Uterus (tissue), 3 donors: ENCODE measurements at regions not wholly inside any gene's neighbourhood (a gene's known extent, or its start where the extent isn't known, plus 50 kb on each side); places are given as distances from the start of the nearest gene placed in this dataset.

Experiments used
- DNase-seq, 2 donors: peaks; one replicate each; pipeline ENCODE4 v3.0.0-alpha.2; 2019 to 2020
- H3K27ac ChIP-seq, 2 donors: fragments of 200-600 bp; sonication (generic); 1 replicate in 1 of 2; 2 replicates in 1 of 2; pipeline ENCODE4 v1.5.1; 2016 to 2018
- H3K27me3 ChIP-seq, 2 donors: fragments of 200-600 bp; sonication (generic); one replicate each; pipeline ENCODE4 v1.5.1; 2018 to 2019; ENCODE audit warnings: control low read depth in 1 of 2
- H3K36me3 ChIP-seq, 2 donors: fragments of 200-600 bp; sonication (generic); one replicate each; pipeline ENCODE4 v1.5.1; 2019; ENCODE audit warnings: control low read depth in 1 of 2
- H3K4me1 ChIP-seq, 2 donors: fragments of 200-600 bp; sonication (generic); one replicate each; pipeline ENCODE4 v1.5.1; 2018 to 2019; ENCODE audit warnings: control low read depth in 1 of 2
- H3K4me3 ChIP-seq, 2 donors: fragments of 200-600 bp; sonication (generic); 1 replicate in 1 of 2; 2 replicates in 1 of 2; pipeline ENCODE4 v1.5.1; 2018 to 2019; ENCODE audit warnings: mild to moderate bottlenecking in 1 of 2
- H3K9me3 ChIP-seq, 2 donors: fragments of 200-600 bp; sonication (generic); one replicate each; pipeline ENCODE4 v1.5.1; 2019; ENCODE audit warnings: control low read depth in 1 of 2
- CTCF ChIP-seq, 4 experiments: fragments of 200-600 bp in 2 of 4; fragments of 450-650 bp in 2 of 4; sonication (generic) in 2 of 4; IDR thresholded peaks; one replicate each; pipeline ENCODE4 v1.5.1; 2016 to 2019; ENCODE audit warnings: antibody characterized with exemption in 4 of 4, mild to moderate bottlenecking in 2 of 4, moderate library complexity in 1 of 4
- POLR2A ChIP-seq, 2 donors: fragments of 450-650 bp; IDR thresholded peaks; one replicate each; pipeline ENCODE4 v1.6.1; 2016; ENCODE audit warnings: antibody characterized with exemption in 2 of 2, mild to moderate bottlenecking in 1 of 2, moderate library complexity in 1 of 2
- intact Hi-C: fragments of 100-400 bp; cut with DNase I; formaldehyde crosslinking; loops from one replicate; pipeline ENCODE4 v1.15.1; 2023; ENCODE audit warnings: low total_unique reads
- donor health status: DM: yes; HTN: yes; CAD: no.

GRCh38 chr2:122389694-122390093 is 634.2 kb downstream of the TSN start:
- Histone ChIP-seq H3K27me3 (no peaks in the 10 kb centered on the region), H3K36me3 (no peaks in the 10 kb centered on the region)
- intact Hi-C loops, result no loop called here

GRCh38 chr2:122390406-122390805 is 635.0 kb downstream of the TSN start:
- no peaks in the 10 kb centered on the region for H3K36me3 ChIP-seq
- no peak for TF ChIP-seq CTCF (IDR thresholded peaks at IDR 0.05)
- TF ChIP-seq POLR2A (IDR thresholded peaks at IDR 0.05), result no peak
- H3K27ac ChIP-seq, result no peak overlapping the region
- DNase-seq, result no peak
- H3K9me3 ChIP-seq, result no peaks in the 10 kb centered on the region
- intact Hi-C loops, result no loop called here
- no peak overlapping the region for H3K4me3 ChIP-seq
- H3K4me1 ChIP-seq, result no peaks in the 10 kb centered on the region
- no peaks in the 10 kb centered on the region for H3K27me3 ChIP-seq

More at GRCh38 chr2:122389694-122390093, 634.2 kb downstream of the TSN start:
- H3K4me1 ChIP-seq, result no peaks in the 10 kb centered on the region
- no peaks in the 10 kb centered on the region for H3K9me3 ChIP-seq
- no peak for DNase-seq
- no peak for TF ChIP-seq CTCF (IDR thresholded peaks at IDR 0.05)
- no peak overlapping the region for H3K4me3 ChIP-seq
- H3K27ac ChIP-seq, result no peak overlapping the region

GRCh38 chr2:122391726-122392125 is 636.3 kb downstream of the TSN start:
- no peak for TF ChIP-seq POLR2A (IDR thresholded peaks at IDR 0.05)
- TF ChIP-seq CTCF (IDR thresholded peaks at IDR 0.05), result no peak
- Histone ChIP-seq H3K4me3 (no peak overlapping the region), H3K27ac (no peak overlapping the region), H3K36me3 (no peaks in the 10 kb centered on the region), H3K27me3 (no peaks in the 10 kb centered on the region), H3K9me3 (no peaks in the 10 kb centered on the region), H3K4me1 (no peaks in the 10 kb centered on the region)
- intact Hi-C loops, result no loop called here
- no peak for DNase-seq

- Histone ChIP-seq H3K9me3 (no peaks in the 10 kb centered on the region), H3K4me3 (no peak overlapping the region), H3K36me3 (no peaks in the 10 kb centered on the region), H3K4me1 (no peaks in the 10 kb centered on the region), H3K27me3 (no peaks in the 10 kb centered on the region), H3K27ac (no peak overlapping the region)
- DNase-seq, result no peak
- no peak for TF ChIP-seq POLR2A (IDR thresholded peaks at IDR 0.05)
- TF ChIP-seq CTCF (IDR thresholded peaks at IDR 0.05), result no peak
- intact Hi-C loops, result no loop called here
These were observed 640.2 kb downstream of the TSN start for GRCh38 chr2:122395687-122396086.

- no peak for DNase-seq
- Histone ChIP-seq H3K27ac (no peak overlapping the region), H3K9me3 (no peaks in the 10 kb centered on the region), H3K36me3 (no peaks in the 10 kb centered on the region), H3K4me1 (no peaks in the 10 kb centered on the region), H3K4me3 (no peak overlapping the region), H3K27me3 (no peaks in the 10 kb centered on the region)
- TF ChIP-seq POLR2A (IDR thresholded peaks at IDR 0.05) (no peak), CTCF (IDR thresholded peaks at IDR 0.05) (no peak)
- intact Hi-C loops, result no loop called here
These were observed 655.8 kb downstream of the TSN start for GRCh38 chr2:122411231-122411630.
